ENCODE measurements at regions not wholly inside any gene's neighbourhood (a gene's known extent, or its start where the extent isn't known, plus 50 kb on each side); places are given as distances from the start of the nearest gene placed in this dataset.

- no peak for DNase-seq
Measured at GRCh38 chr12:61357496-61357895, 902.7 kb upstream of the USP15 start.

GRCh38 chr12:61362037-61362436, 898.2 kb upstream of the USP15 start:
- no peak for DNase-seq

GRCh38 chr12:61365001-61365400, 895.2 kb upstream of the USP15 start:
- DNase-seq = no peak

GRCh38 chr12:61367281-61367785, 892.9 kb upstream of the USP15 start:
- peak in 1 of 3 experiments; percentile 13 for DNase-seq

GRCh38 chr12:61369241-61369910, 890.8 kb upstream of the USP15 start:
- no peak for DNase-seq

GRCh38 chr12:61384511-61384910, 875.7 kb upstream of the USP15 start:
- DNase-seq = no peak

GRCh38 chr12:61385771-61386170, 874.4 kb upstream of the USP15 start:
- DNase-seq = no peak

GRCh38 chr12:61397668-61398067, 862.5 kb upstream of the USP15 start:
- no peak for DNase-seq

- DNase-seq = no peak
Measured at GRCh38 chr12:61412201-61412600, 848.0 kb upstream of the USP15 start.

GRCh38 chr12:61414470-61414869, 845.7 kb upstream of the USP15 start:
- peak in 2 of 3 experiments; percentile 34 to 88 for DNase-seq

- DNase-seq = no peak
Measured at GRCh38 chr12:61422786-61423185, 837.4 kb upstream of the USP15 start.

GRCh38 chr12:61452076-61452475, 808.1 kb upstream of the USP15 start:
- no peak for DNase-seq

- no peak for DNase-seq
Measured at GRCh38 chr12:61487728-61488127, 772.5 kb upstream of the USP15 start.

- DNase-seq = no peak
Measured at GRCh38 chr12:61490526-61491498, 769.4 kb upstream of the USP15 start.

- DNase-seq = no peak
Measured at GRCh38 chr12:61502179-61502578, 758.0 kb upstream of the USP15 start.

- peak in 2 of 3 experiments; percentile 64 to 83 for DNase-seq
Measured at GRCh38 chr12:61504396-61505080, 755.7 kb upstream of the USP15 start.

- no peak for DNase-seq
Measured at GRCh38 chr12:61513499-61513898, 746.7 kb upstream of the USP15 start.

- peak in 2 of 3 experiments; percentile 22 to 97 for DNase-seq
Measured at GRCh38 chr12:61514016-61514415, 746.2 kb upstream of the USP15 start.

GRCh38 chr12:61521258-61521657, 738.9 kb upstream of the USP15 start:
- DNase-seq = no peak

- DNase-seq = no peak
Measured at GRCh38 chr12:61523276-61523992, 736.8 kb upstream of the USP15 start.

- no peak for DNase-seq
Measured at GRCh38 chr12:61524851-61525250, 735.4 kb upstream of the USP15 start.

GRCh38 chr12:61525331-61525730, 734.9 kb upstream of the USP15 start:
- DNase-seq = no peak

- DNase-seq = no peak
Measured at GRCh38 chr12:61530456-61530855, 729.7 kb upstream of the USP15 start.
